ENCODE measurements at regions not wholly inside any gene's neighbourhood (a gene's known extent, or its start where the extent isn't known, plus 50 kb on each side); places are given as distances from the start of the nearest gene placed in this dataset.

- no peak overlapping the region for H3K4ac ChIP-seq (replicated peaks; ENCODE audit: insufficient read length, low read depth, low read length)
- DNase-seq (ENCODE audit: low read depth in 1 of 2, low spot score in 2 of 2) = no peak
- no peak overlapping the region for H2BK12ac ChIP-seq (ENCODE audit: low read depth, low read length)
- H2BK5ac ChIP-seq (ENCODE audit: low read depth, low read length) = no peak overlapping the region
- H3K18ac ChIP-seq (ENCODE audit: extremely low read depth, low read length) = no peak overlapping the region
- no peak overlapping the region for H2BK15ac ChIP-seq (ENCODE audit: low read length)
- no peak overlapping the region for H2BK120ac ChIP-seq (replicated peaks; ENCODE audit: low read depth, low read length)
- 87% methylated on average over 1 of the region's 1 CpG; no CpG with 5 or more reads in 1 of the 2 experiments for WGBS, 2 experiments (ENCODE audit: extremely low coverage in 1 of 2, insufficient coverage in 1 of 2, insufficient read length in 1 of 2, insufficient replicate concordance in 2 of 2, low coverage in 1 of 2, low lambda C conversion rate in 2 of 2, missing lambda C conversion rate in 1 of 2)
- no peak overlapping the region for H2AFZ ChIP-seq (ENCODE audit: low read length)
- POLR2A ChIA-PET (ENCODE audit: partially characterized antibody) = no interaction called here
- H3K9ac ChIP-seq (replicated peaks in 1 of 4; ENCODE audit: extremely low read depth in 1 of 4, low read depth in 3 of 4, low read length in 3 of 4) = no peak overlapping the region
- no peak overlapping the region for H2AK5ac ChIP-seq (ENCODE audit: low read depth, low read length)
- no peak overlapping the region for H3K56ac ChIP-seq (replicated peaks; ENCODE audit: insufficient read length, low read depth, low read length)
- no peaks in the 10 kb centered on the region for H4K20me1 ChIP-seq (replicated peaks in 1 of 2; ENCODE audit: control insufficient read depth in 1 of 2, insufficient read depth in 2 of 2, low read length in 2 of 2)
- H3K23me2 ChIP-seq (ENCODE audit: low read depth, low read length) = peaks cover 3% of the 10 kb centered on the region; the same call in 1 of the 2 replicates
- CTCF ChIA-PET (ENCODE audit: partially characterized antibody) = interaction anchor here (0.8 to 6.2 kb wide), 3 partner anchors 13 to 301 kb away, joined by 3 to 36 read pairs (median 3); no protein-coding TSS in a partner anchor
- no peaks in the 10 kb centered on the region for H3K79me1 ChIP-seq (ENCODE audit: low read depth, low read length)
- H3K23ac ChIP-seq (ENCODE audit: insufficient read length) = no peak overlapping the region
- no peak overlapping the region for H3K4me2 ChIP-seq (ENCODE audit: insufficient read depth in 1 of 2, low read depth in 2 of 2, low read length in 2 of 2)
- no peak overlapping the region for H4K8ac ChIP-seq (ENCODE audit: extremely low read depth, insufficient read depth, low read length)
- no peaks in the 10 kb centered on the region for H3K79me2 ChIP-seq (ENCODE audit: control insufficient read depth in 1 of 2, insufficient read depth in 2 of 2, low read length in 2 of 2)
- H2BK20ac ChIP-seq (ENCODE audit: low read length) = no peak overlapping the region
- no peaks in the 10 kb centered on the region for H3K36me3 ChIP-seq (ENCODE audit: control insufficient read depth in 2 of 4, insufficient read depth in 4 of 4, low read length in 3 of 4)
- H3K4me3 ChIP-seq (ENCODE audit: extremely low read depth in 1 of 4, insufficient read depth in 2 of 4, low read depth in 3 of 4, low read length in 4 of 4) = no peak overlapping the region
- H3K14ac ChIP-seq (ENCODE audit: insufficient read length) = no peak overlapping the region
- no peaks in the 10 kb centered on the region for H3K4me1 ChIP-seq (replicated peaks in 1 of 4; ENCODE audit: control insufficient read depth in 3 of 4, insufficient read depth in 4 of 4, low read length in 3 of 4)
- H3K27ac ChIP-seq (ENCODE audit: low read depth, low read length) = no peak overlapping the region
- no peak overlapping the region for H4K5ac ChIP-seq (ENCODE audit: insufficient read length, low read depth, low read length)
- no peaks in the 10 kb centered on the region for H3K9me3 ChIP-seq (ENCODE audit: insufficient read depth in 2 of 2, low read depth in 1 of 2, low read length in 1 of 2)
- H3K27me3 ChIP-seq (replicated peaks in 1 of 4; ENCODE audit: control insufficient read depth in 3 of 4, extremely low read depth in 1 of 4, insufficient read depth in 3 of 4, low read length in 3 of 4) = no peaks in the 10 kb centered on the region
- no peak for FAIRE-seq
- H4K91ac ChIP-seq (replicated peaks; ENCODE audit: insufficient read length, low read length) = no peak overlapping the region
- TF ChIP-seq TCF12 (IDR thresholded peaks at IDR 0.05; ENCODE audit: low read depth, low read length) (no peak), CEBPB (IDR thresholded peaks at IDR 0.05; ENCODE audit: low read depth, low read length) (no peak), MAX (IDR thresholded peaks at IDR 0.05) (no peak), SP2 (IDR thresholded peaks at IDR 0.05; ENCODE audit: low read length) (no peak), KDM1A (IDR thresholded peaks at IDR 0.05; ENCODE audit: borderline replicate concordance, low read length) (no peak), ATF3 (IDR thresholded peaks at IDR 0.05; ENCODE audit: insufficient read depth, low read depth, low read length) (no peak), CTCF (IDR thresholded peaks at IDR 0.05; ENCODE audit: control extremely low read depth in 1 of 3, insufficient read depth in 1 of 3, low read depth in 1 of 3, low read length in 3 of 3) (no peak), EP300 (IDR thresholded peaks at IDR 0.05; ENCODE audit: borderline replicate concordance in 1 of 2, low read depth in 2 of 2, low read length in 2 of 2) (no peak), RFX5 (IDR thresholded peaks at IDR 0.05; ENCODE audit: borderline replicate concordance, low read depth, low read length) (no peak), MAFK (IDR thresholded peaks at IDR 0.05; ENCODE audit: low read depth, low read length) (no peak), HDAC2 (IDR thresholded peaks at IDR 0.05; ENCODE audit: borderline replicate concordance in 1 of 2, low read depth in 2 of 2, low read length in 2 of 2) (no peak)
Measured at GRCh38 chr4:111957997-111958396, 187.3 kb upstream of the FAM241A start.
